ENCODE measurements at regions not wholly inside any gene's neighbourhood (a gene's known extent, or its start where the extent isn't known, plus 50 kb on each side); places are given as distances from the start of the nearest gene placed in this dataset.
"Not testable (repeated sequence)": the region's sequence is repeated elsewhere in the genome, so short reads cannot be mapped to it uniquely, and the experiment has no call there.

- no peak for DNase-seq (ENCODE audit: low read depth)
Observed at GRCh38 chr13:64778002-64778401, 2452.1 kb downstream of the PCDH9 start.

DNA sequence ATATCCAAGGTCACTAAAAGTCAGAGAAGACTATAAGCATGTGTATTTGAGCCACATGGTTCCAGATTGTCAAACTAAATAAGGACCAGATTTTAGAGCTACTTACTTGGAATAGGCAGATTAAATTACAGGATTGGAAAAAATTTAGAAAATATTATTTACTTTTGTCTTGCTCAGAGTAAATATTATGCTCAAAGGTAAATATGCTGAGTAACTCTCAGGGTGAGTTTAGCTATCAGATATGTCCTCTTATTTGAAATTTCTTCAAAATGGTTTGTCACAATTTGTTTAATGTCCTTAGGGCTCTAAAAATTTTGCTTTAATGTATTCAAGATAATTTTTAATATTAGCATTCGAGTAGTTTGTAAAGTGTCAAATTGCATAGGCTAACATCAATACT is 2455.2 kb downstream of the PCDH9 start:
- DNase-seq (ENCODE audit: low read depth) = no peak

- DNase-seq (ENCODE audit: low read depth) = no peak
Observed at GRCh38 chr13:64770743-64771142, 2459.4 kb downstream of the PCDH9 start.

DNA sequence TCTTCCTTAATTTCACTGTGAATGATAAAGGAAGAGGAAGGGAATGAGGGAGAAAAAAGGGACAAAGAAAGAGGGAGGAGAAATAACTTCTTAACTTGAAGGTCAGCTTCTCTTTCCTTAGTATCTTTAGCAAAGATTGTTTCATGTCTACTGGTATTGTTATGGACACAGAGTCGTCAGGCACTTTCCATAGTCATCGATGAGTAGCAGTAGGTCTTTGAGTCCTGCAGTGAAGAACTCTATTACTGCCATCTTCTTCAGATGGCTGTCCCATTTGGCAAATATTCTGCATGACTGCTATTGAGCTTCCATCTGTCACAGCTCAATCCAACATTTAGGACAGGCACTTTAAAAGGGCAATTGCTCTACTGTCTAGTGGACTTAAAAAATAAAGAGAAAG is 2463.1 kb downstream of the PCDH9 start:
- DNase-seq (ENCODE audit: low read depth) = no peak

DNA sequence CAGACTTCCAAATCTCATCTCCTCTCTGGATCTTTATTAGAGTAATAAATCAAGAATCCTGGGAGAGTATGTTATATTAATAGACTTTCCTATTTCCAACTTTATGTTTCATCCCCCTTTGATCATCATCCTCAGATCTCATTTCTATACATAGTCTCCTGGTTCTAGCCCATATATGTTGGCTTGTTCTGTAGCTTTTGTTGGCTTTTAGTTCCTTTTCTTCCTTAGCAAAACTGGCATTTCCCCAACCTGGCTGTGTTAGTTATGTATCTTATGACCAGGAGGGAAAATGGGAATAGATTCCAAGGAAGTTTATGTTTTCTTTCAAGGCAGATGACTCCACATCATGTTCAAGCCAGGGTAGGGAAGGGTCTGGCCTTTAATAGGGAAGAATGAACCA is 2464.5 kb downstream of the PCDH9 start:
- DNase-seq (ENCODE audit: low read depth) = no peak

DNA sequence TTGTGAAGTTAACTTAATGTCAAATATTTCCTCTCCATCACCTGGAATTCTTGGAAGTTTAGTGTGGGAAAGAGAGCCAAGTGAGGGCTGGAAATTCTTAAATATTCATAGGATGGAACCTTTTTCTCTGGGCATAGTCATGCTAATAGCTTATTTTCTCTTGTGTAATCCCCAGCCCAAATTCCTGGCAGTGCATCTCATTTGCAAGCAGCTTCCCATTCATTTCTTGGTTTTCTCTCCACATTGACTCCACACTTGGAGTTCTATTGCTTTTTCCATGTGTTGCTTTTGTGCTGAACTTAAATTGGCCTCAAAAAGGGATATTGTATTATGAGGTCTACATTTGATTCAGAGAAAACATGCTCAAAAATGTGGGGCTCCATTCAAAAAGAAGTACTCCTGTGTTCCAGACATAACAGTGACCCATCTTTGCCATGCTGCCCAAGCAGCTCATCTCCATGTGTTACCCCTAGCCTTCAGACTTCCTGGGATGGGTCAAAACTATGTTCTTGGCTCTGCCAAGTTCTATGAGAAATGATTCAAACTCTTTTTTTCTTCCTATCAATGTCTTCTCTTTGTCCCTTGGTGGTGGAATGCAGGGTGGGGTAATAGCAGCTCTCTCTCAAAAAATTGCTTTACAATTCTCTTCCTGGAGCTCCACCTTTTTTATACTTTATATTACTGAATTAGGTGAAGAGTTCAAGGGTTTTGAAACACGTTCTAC is 2471.5 kb downstream of the PCDH9 start:
- DNase-seq (ENCODE audit: low read depth) = no peak

- no peak for DNase-seq (ENCODE audit: low read depth)
Observed at GRCh38 chr13:64756621-64757020, 2473.5 kb downstream of the PCDH9 start.

DNA sequence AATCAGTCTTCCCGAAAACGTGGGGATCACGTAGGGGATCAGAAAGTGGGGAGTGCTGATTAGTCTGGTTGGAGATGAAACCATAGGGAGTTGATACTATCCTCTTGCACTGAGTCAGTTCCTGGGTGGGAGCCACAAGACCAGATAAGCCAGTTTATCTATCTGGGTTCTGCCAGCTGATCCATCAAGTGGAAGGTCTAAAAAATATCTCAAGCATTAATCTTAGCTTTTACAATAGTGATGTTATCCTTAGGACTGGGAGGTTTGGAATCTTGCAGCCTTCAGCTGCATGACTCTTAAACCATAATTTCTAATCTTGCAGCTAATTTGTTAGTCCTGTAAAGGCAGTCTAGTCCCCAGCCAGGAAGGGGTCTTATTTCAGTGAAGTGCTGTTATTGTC is 2474.2 kb downstream of the PCDH9 start:
- DNase-seq (ENCODE audit: low read depth) = no peak

GRCh38 chr13:64753233-64754000 is 2476.7 kb downstream of the PCDH9 start:
- no peak for DNase-seq (ENCODE audit: low read depth)

DNA sequence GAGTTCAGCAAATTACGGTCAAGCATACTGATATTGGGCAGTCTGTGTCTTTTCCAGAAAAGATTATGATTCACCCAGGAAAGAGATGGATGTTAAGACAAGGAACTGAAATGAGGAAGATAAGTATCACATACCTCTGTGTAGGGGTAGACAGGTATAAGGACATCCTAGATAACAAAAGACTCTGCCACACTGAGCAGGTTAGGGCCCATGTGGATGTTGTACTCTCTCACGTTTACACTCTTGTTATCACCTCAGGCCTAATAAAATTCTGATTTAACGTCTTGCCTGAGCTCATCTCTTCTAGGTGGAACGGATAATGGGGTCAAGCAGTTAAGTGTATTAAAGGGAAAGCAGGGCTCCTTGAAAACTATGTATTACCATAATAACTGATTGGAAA is 2480.8 kb downstream of the PCDH9 start:
- DNase-seq (ENCODE audit: low read depth) = no peak

GRCh38 chr13:64746845-64747244 is 2483.3 kb downstream of the PCDH9 start:
- no peak for DNase-seq (ENCODE audit: low read depth)

GRCh38 chr13:64740493-64740892 is 2489.6 kb downstream of the PCDH9 start:
- DNase-seq (ENCODE audit: low read depth) = no peak

GRCh38 chr13:64725492-64725891 is 2504.6 kb downstream of the PCDH9 start:
- DNase-seq (ENCODE audit: low read depth) = no peak

DNA sequence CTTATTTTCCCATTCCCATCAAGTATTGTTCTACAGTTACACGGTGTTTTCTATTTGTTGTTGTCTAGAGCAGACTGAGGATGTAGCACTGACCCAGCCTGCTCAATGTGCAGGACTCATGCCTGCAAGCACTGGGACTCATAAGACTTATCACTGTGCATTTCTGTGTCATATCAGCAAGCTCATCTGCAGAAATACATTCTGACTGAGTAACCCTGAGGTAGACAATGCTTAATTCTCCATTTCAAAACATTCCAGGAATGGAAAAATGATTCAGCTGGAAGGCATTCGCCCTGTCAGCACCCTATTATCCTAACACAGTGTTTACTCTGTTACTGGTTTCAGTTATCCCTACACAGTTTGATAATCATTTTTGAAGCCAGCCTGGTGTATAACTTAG is 2506.4 kb downstream of the PCDH9 start:
- no peak for DNase-seq (ENCODE audit: low read depth)

- no peak for DNase-seq (ENCODE audit: low read depth)
Observed at GRCh38 chr13:64718116-64718515, 2512.0 kb downstream of the PCDH9 start.

DNA sequence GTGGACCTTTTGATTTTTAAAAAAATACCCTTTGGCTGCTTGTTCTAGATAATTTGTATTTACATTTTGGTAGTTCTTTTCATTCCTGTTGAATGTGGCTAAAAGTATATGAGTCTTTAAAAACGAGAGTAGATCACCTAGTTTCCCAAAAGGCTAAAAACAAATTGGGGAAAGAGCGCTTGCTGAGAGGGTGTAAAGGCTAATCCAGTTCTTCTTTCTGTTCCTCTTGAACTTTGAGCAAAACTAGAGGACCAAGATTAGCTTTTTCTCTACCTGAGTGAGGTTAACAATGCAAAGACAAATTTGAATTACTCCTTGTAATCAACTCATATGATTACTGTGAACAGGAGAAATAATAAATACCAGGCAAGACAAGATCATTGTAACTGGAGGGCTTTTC is 2513.2 kb downstream of the PCDH9 start:
- DNase-seq (ENCODE audit: low read depth) = no peak

GRCh38 chr13:64709079-64709478 is 2521.1 kb downstream of the PCDH9 start:
- no peak for DNase-seq (ENCODE audit: low read depth)

DNA sequence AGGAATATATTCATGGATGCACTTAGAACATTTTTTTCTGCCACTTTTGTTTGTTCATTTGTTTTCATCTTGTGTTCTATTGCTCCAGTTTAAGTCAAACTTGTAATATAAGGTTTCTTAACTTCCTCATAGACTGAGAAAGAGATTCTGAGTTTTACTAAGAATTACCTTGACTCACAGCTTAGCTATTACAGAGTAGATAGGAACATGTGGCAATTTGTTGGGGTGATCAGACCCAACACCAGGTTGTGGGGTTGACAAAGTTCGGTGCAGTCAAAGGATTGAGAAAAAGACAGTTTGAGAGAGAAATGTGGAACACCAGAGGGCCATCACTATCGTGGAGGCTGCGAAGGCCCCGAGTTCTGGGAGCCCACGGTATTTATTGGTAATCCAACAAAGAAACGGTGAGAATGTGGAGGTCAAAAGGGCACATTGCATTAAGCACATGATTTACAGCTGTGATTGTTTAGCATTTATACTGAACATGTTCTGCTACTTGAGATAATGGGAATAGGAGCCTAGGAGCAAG is 2526.0 kb downstream of the PCDH9 start:
- DNase-seq (ENCODE audit: low read depth) = no peak

GRCh38 chr13:64697226-64697625 is 2532.9 kb downstream of the PCDH9 start:
- no peak for DNase-seq (ENCODE audit: low read depth)

DNA sequence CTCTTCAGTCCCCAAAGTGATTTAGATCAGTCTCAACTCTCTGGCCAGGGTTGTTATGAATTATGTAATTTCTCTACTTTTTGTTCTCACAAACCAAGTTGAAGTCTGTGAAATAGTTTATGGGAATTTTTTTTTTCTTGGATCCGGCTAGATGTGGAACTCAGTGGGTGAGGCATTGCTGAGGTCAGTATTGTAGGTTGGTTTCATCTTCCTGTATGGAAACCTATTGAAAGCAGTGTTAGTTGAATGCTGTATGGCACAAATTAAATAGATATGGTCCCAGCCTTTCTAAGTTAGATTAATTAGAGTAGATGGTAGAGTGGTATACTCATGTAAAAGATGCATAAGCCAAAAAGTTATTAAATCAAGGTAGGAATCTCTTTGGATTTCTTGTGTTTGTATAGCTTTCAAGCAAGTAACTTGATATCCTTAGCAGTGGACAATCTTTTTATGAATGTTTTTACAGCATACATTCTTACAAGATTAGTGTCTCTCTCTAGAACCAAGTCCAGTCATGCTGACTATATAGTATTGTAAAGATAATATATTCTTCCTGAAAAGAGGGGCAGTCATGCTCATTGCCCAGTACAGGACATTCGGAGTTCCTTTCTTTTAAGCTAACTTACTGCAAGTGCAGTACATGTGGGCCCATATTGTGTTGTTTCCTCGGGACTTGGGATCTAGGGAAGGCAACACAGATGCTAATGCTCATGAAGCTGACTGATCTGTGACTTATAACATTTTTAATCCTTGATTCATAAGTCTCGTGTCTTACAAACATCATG is 2541.1 kb downstream of the PCDH9 start:
- no peak for DNase-seq (ENCODE audit: low read depth)

DNA sequence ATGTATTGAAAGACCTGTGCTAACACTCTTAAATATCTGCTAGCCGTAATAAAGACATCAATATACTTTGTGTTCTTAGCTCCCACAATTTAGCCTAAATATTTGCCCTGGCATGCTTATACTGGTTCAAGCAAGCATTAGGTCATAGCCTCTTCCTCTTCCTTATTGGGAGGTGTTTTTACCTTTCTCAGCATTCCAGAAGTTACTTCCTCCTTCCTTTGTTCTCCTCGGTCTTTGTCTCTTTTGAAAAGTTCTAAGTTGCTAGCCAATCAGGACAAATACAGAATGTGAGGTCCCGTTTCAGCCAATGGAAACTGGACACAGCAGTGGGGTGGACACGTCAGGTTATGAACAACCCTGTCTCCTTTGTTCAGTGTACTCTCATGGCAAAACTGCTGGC is 2543.6 kb downstream of the PCDH9 start:
- not testable (repeated sequence) for DNase-seq (ENCODE audit: low read depth)

- no peak for DNase-seq (ENCODE audit: low read depth)
Observed at GRCh38 chr13:64684685-64685431, 2545.3 kb downstream of the PCDH9 start.
